GM18868 (cell line): ENCODE measurements at regions not wholly inside any gene's neighbourhood (a gene's known extent, or its start where the extent isn't known, plus 50 kb on each side); places are given as distances from the start of the nearest gene placed in this dataset.

ENCODE experiments used
- ATAC-seq: cut with Tn5 transposase; IDR thresholded peaks from one replicate; pipeline ENCODE4 v1.9.1; 2021; ENCODE audit warnings: mild to moderate bottlenecking, moderate library complexity; ENCODE audit not compliant: unreplicated experiment

DNA sequence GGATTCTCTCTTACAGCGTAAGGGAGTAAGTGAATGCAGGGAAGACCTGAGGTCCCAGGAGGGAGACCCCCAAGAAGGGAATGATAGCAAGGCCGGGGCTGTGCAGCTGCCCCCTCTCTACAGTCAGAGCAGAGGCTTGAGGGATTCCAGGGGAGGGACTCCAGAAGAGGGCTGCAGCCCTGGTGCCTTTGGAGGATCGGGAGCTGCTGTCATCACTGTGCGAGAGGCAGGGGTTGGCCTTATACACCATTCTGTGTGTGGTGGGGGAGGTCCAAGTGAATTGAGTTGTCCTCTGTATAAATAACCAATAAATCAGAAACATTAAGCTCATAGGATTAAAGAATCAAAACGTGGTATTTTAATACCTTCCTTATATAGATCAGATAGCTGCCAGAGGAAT, 114.9 kb downstream of the GLI2 start:
- ATAC-seq = no peak

DNA sequence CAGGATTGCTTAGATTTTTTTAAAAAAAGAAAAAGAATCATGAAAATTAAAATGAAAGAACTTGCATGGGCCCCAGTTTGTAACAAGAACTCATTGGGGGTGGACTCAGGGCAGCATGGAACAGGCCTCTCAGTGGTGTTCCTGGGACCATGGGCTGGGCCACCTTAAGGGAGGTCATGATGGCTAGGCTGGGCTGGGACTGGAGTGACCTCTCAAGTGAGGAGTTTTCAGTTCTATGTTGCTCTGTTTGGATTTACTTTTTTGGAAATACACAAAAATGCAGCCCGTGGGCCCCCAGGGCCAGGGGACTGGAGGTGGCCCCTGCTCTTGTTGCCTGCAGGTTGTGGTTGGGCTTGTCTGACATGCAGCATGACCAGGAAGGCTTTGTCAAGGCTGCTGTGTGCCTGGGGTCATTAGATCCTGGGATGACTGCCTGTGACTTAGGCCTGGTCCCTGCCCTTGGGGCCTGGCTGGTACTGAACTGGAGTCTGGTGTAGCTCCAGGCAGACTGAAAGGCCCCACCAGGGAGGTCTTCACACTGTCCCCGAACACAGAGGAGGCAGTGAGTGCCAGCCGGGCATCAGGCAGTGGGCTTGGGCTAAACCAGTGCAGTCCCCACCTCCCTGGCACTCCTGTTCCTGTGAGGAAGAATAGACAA, 115.6 kb downstream of the GLI2 start:
- no peak for ATAC-seq

DNA sequence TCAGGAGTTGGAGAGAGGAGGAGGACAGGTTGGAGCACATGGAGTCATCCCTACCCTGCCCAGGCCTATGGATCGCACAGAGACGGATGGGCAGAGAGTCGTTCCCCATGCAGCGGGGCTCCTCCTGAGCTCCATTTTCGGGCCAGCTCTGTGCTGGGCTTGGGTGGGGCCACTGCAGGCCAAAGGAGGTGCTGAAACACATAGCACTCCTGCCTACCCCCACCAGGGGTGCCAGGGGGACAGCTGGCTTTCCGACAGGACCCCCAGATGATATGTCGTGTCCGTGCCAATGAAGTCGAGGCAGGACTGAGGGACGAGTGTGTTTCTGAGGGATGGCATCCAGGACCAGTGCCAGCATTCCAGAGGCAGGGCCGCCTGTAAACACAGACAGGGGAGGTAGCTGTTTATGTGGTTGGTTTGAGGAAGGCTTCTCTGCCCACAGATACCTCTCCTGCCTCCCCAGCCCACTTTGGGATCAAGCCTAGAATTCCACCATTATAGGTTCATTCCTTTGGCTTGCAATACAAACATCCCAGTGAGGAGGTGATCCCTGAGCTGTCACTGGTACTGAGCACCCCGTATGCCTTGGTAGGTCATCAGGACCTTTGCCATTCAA, 116.6 kb downstream of the GLI2 start:
- ATAC-seq = no peak

DNA sequence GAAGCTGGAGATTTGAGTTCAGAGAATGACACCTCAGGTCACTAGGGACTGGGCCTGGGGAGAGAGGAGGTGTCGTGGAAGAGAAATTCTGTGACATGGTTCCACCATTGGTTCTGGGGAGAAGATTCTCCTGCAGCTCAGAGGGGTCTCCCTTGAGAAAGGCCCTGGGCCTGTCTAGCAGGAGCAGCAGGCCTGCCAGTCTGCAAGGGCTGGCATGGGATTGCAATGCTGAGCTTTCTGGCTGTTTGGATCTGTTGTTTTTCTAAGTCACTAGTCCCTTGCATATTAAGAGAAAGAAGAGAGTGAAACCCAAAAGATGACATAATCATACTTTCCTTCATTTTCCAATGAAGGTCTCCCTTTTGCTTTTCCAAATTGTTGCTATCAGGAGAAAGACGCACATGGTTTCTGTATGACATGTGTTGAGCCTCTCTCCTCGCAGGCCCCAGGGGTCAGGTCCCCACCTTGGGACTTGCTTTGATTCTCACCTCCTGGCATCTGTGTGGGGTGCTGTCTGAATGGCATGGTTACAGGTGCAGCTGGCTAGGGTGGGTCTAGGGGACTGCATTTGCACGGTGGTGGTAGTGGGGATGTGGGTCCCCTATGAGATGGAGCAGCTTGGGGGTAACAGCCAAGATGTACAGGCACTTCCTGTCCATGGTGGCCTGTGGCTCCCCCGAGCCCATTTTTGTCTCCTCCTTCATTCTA, 117.8 kb downstream of the GLI2 start:
- no peak for ATAC-seq

DNA sequence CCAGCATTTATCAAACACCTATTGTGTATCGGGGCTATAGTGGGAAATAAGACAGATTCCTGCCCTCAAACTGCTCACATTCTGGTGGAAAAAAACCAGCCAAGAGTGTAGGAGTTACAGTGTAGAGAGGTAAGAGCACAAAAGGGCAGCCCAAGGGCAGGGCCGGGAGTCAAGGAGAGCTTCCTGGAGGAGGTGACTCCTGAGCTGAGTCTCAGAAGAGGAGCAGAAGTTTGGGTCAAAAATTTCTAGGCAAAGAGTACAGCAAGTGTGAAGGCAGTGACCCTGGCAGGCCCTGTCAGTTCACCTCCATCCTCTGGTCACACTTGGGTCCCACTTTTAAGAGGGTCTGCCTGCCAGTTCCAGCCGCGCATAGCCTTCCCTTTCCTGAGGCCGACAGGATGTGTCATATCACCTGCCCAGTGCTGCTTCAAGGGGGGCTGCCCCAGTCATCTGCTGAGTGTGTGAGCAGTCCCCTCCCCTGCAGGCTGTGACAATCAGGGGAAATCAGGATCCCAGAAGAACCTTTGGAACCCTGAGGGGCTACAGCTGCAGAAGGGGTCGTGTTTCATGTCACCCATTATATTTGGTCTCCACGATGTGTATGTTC, 118.4 kb downstream of the GLI2 start:
- ATAC-seq = no peak

DNA sequence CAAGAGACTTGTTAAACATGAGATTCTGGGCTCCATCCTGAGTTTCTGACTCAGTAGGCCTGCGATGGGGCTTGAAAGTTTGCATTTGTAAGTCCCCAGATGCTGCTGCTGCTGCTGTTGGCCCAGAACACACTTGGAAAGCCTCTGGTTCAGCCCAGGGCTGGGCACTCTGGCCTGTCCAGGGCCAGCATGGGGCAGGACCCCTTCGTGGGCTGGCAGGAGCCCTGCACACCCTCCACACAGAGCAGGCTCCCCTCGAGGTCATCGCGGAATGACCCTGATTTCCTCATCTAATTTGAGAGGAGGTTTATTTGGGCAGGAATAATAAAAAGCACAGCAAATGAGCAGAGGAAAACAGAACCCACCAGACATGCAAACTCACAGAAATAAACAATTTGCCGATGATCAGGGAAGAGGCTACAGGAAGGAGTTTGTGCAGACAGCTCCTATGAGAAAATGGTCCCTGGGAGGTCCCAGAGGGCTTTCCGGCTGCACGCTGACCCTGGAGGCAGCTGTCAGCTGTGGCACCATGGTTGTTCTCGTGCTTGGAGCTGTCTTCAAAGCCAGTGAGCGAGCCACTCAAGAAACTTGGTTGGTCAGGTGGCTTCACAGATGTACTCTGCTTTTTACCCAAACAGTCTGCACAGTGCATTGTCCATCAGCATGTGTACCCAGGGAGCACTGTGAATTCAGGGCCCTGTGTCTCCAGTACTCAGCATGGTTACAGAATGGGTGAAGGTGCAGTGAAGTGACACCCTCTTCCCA, 119.3 kb downstream of the GLI2 start:
- no peak for ATAC-seq

DNA sequence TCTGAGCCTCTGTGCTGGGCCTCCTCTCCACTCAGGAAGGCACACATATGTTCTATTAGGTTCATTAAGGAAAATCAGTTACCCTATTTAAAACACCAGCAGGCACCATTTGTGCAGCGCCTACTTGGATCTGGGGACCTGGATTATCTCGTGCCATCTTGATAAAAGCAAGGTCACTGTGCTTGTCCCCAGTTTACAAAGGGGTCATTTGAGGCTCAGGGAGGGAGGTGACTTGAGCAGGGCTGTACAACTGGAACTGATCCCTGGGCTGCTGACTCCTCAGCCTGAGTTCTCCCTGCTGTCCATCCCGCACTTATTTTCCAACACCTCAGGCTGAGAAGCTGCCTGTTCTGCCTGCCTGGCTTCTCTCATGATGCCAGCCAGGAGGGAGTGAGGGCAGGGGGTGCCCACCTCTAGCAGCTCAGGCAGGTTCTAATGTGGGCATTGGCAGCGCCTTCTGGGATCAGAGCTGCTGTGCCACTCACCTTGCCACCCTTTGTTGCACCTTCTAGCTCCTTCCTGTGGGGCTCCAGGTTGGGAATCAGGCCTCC, 120.3 kb downstream of the GLI2 start:
- ATAC-seq = no peak

DNA sequence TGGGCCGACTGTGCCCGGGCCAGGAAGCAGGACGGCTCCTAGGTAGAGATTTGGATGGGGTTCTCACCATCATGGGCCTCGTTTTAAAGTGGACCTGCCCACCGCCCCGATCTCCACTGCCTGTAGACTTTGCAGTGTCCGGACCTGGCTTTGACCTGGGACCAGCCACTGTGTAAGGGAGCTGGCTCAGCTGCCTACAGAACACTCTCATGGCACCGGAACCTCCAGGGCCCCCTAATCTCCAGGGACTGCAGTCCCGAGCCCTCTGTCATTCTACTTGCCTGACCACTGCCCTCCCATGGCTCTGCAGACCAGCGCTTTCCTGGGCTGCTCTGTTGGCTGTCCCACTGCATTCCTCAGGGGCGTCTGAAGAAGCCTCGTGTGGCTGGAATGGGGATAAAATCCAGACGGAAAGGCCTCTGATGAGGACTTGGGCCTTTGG, 120.8 kb downstream of the GLI2 start:
- no peak for ATAC-seq

DNA sequence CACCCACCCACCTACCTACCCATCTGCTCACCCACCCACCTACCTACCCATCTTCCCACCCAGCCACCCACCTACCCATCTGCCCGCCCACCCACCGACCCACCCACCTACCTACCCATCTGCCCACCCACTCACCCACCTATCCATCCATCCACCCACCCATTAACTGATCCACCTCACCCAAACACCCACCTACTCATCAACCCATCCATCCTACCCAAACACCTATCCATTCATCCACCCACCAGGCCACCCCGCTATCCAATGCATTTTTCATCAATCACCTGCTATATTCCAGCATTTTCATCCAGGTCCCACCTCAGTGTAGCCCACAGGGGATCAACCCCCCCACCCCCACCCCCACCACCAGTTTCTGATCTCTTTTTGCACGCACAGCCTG, 121.8 kb downstream of the GLI2 start:
- ATAC-seq = no peak

DNA sequence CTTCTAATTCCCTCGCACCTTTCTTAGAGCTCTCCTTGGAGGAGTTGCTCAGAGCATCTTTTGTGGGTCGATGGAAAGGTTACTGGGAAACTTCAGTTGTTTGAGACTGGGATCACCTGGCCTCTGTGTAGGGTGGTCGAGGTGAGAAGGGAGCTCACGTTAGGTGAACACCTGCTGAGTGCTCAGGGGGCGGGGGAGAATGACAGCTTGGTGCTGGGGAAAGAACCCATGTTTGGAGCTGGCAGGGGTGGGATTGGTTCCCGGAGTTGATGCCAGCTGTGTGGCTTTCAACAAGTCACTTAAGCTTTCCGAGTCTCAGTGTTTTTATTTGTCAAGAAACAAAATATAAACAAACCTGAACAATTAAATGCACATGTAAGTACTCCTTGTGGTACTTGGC, 122.3 kb downstream of the GLI2 start:
- no peak for ATAC-seq

DNA sequence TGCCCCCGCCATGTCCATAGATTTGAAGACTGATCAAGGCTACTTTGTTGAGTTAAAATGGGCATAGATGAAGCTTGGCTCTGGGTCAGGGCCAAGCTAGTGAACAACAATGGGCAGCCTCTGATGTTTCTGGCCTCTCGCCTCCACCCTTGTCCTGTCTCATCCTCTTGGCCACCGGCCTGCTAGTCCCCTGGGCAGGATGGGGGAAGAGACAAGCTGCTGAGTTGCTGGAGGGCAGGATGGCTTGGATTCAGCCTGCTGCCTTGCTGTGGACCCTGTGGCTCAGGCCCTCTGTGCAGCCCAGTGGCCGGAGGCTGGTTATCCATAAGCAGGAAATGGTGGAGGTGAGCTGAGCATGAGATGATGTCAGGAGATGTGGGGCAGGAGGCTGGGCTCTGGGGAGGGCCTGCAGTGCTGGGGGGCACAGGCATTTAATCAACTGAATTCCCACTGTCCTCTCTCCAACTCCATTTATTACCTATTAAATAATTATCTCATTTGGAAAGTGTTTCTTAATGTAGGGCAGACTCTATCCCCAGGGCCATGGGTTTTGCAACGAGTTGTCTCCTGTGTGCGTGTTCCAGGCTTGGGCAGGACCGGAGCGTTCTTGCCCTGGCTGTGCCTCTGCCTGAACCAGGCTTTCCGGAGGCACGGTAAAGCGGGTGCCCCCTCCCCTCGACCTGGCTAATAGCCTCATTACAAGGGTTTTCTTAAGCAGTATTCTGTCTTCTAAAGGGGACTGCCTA, 122.9 kb downstream of the GLI2 start:
- ATAC-seq = no peak

DNA sequence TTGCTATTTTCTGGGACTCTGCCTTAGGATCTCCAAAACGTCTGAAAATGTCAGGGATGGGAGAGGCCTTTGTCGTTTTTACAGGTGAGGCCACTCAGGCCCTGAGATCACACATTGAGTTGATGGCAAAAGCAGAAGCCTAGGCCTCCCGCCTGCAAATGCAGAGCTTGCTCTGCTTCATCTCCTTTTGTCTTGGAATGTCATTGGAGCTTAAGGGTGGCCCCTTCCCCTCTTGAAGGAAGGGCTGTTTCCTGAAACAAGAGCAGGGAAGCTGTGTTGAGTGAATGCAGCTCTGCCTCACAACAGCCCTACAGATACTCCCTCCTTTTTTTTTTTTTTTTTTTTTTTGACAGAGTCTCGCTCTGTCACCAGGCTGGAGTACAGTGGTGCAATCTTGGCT, 123.5 kb downstream of the GLI2 start:
- ATAC-seq = no peak

DNA sequence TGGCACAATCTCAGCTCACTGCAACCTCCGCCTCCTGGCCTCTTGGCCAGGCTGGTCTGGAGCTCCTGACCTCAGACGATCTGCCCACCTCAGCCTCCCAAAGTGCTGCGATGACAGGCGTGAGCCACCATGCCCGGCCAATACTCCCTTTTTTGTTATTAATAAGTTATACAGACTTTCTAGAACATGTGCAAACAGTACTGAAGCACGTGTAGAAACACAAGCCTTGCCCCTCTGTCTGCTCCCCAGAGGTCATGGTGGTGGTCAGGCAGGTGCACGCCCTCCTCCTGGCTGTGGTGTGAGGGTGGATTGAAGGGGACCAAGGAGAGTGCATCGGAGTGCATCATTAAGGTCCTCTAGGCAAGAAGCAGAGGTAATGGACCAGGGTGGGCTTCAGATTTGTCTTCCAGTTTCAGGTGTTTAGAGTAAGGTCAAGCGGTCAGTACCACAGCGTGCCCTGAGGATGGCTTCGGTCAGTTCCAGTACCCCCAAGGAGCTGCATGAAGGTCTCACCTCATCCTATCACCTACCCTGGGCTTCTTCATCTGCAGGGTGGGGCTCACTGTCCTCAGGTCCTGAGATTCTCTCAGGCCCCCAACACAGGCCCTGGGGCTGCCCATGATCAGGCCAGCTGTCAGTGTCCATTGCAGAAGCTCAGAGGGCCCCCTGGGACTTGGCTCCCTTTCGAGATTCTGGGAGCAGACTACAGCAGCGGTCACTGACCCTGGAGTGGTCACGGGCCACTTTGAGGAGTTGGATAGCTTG, 124.3 kb downstream of the GLI2 start:
- no peak for ATAC-seq

DNA sequence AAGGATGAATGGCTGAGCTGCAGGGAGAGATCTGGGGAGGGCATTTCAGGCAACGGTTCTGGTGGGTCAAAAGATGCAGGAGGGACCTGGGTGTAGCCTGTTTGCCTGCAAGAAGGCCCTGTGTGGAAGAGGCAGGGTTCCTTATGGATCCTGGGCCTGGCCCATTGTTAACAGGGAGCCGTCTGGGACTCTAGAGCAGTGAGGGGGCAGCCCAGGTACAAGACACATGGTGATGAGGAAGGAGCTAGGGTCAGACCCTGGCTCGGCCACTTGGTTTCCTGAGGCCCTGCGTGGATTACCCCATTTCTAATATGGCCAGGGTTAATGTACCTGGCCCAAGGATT, 124.9 kb downstream of the GLI2 start:
- ATAC-seq = no peak

DNA sequence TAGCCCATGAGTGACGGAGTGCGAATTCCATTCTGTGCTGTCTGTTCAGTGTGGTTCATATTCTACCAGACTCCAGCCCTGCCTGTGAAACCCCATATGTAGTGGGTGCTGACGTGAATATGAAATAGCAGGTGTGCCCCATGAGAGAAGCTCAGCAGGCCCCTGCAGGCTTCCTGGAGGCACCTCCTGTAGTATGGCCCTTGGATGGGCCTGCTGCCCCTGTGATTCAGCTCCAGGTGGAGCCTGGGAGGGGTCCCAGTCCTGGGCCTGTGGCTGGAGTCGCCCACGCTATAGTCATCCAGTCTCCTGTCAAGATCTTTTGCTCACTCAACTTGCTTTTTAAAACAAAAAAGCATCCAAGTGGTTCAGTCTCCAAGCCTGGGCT, 125.5 kb downstream of the GLI2 start:
- no peak for ATAC-seq

DNA sequence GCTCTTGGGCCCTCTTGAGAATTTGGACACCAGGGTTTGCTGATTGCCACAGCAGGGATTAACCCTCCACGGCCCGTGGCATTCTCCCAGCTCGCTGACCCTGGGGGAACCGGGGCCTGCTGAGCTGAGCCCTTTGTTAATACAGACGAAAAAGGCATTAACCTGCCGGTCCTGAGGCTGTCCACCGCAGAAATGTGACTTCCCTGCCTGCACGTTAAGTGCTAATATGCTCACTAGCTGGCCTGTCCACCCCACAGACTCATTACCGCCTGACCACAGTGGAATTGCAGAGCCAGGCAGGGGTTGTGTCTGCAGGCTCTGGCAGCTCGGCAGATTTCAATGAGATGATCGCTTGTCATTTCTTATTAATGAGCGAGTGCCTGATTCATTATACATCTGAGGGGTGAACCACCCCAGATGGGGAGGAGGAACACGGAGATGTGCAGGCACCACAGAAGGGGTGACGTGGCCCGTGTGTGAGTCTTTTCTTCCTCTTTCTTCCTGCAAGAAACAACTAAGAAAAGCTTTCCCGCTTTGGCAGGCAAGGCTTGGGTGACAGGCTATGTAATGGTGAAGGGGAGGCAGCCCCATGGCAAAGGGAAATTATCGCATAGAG, 126.0 kb downstream of the GLI2 start:
- ATAC-seq = no peak

DNA sequence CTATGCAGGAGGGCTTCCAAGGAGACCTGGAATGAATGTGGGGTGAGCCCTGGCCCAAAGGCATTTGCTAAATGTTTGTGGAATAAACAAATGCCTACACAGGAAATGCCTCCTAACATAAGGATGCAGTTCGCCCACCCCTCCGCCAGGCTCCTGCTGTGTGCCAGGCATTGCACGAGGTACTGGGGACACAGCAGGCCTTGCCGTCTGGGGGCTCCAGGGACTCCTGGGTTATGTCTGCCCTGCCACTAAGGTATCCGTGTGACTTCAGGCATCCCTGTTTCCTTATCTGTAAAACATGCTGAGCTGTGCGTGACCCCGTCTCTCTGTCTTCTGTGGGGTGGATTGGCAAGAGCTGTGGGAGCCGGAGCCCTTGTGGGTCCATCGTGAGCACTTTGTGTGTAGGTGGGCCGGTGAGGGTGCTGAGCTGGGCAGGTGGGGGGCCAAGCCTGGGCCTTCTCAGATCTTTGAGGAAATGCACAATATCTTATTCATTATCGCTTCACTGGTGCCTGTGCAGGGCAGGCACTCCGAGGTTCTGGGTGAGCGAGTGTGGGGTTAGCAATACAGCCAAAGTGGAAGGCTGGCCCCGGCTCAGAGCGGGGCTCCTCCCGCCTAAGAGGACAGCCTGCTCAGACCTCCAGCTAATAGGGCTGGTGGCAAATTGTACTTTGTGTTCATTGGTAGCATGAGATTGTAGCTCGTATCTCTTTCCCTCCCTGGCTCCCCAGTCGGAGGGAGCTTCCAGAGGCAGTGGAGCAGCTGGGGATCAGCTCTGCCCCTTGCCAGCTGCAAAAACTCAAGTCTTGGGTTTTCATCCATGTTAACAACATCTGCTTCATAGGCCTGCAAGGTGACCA, 126.8 kb downstream of the GLI2 start:
- ATAC-seq = no peak

DNA sequence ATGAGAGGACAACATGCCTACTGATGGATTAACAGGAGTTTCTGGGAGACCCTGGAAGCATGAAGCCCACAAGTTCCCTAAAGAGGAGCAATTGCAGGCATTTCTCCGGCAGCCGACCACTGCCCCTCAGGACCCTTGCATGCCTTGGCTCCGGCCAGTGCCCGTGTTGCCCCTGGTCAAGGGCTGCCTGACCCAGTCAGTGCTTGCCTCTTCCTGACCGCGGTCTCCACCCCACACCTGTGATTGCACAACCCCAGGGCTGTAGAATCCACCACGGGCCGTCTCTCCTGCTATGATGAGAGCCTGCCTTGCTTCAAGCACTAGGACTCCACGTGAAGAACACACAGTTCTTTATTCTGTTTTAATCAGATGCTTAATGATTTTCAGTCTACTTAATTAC, 127.5 kb downstream of the GLI2 start:
- ATAC-seq = no peak
